ENCODE measurements at regions not wholly inside any gene's neighbourhood (a gene's known extent, or its start where the extent isn't known, plus 50 kb on each side); places are given as distances from the start of the nearest gene placed in this dataset.
"Not testable (repeated sequence)": the region's sequence is repeated elsewhere in the genome, so short reads cannot be mapped to it uniquely, and the experiment has no call there.

DNA sequence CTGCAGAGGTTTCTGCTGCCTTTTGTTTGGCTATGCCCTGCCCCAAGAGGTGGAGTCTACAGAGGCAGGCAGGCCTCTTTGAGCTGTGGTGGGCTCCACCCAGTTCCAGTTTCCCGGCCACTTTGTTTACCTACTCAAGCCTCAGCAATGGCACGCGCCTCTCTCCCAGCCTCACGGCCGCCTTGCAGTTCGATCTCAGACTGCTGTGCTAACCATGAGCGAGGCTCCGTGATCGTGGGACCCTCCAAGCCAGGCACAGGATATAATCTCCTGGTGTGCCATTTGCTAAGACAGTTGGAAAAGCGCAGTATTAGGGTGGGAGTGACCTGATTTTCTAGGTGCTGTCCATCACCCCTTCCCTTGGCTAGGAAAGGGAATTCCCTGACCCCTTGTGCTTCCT is 566.6 kb downstream of the TMEM38B start:
- TF ChIP-seq POLR2AphosphoS5 (IDR thresholded peaks at IDR 0.05): not testable (repeated sequence)
- TF ChIP-seq, protein P1, sequence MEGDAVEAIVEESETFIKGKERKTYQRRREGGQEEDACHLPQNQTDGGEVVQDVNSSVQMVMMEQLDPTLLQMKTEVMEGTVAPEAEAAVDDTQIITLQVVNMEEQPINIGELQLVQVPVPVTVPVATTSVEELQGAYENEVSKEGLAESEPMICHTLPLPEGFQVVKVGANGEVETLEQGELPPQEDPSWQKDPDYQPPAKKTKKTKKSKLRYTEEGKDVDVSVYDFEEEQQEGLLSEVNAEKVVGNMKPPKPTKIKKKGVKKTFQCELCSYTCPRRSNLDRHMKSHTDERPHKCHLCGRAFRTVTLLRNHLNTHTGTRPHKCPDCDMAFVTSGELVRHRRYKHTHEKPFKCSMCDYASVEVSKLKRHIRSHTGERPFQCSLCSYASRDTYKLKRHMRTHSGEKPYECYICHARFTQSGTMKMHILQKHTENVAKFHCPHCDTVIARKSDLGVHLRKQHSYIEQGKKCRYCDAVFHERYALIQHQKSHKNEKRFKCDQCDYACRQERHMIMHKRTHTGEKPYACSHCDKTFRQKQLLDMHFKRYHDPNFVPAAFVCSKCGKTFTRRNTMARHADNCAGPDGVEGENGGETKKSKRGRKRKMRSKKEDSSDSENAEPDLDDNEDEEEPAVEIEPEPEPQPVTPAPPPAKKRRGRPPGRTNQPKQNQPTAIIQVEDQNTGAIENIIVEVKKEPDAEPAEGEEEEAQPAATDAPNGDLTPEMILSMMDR (IDR thresholded peaks at IDR 0.05): not testable (repeated sequence)
